ENCODE measurements at regions not wholly inside any gene's neighbourhood (a gene's known extent, or its start where the extent isn't known, plus 50 kb on each side); places are given as distances from the start of the nearest gene placed in this dataset.
A peak's percentile ranks its signal among the peaks of the same experiment; 100 is the strongest.
"Not testable (repeated sequence)": the region's sequence is repeated elsewhere in the genome, so short reads cannot be mapped to it uniquely, and the experiment has no call there.

- peak; percentile 9 for DNase-seq
Measured at GRCh38 chr9:38342532-38342931, 50.0 kb upstream of the ALDH1B1 start.

GRCh38 chr9:38342096-38342495 is 50.4 kb upstream of the ALDH1B1 start:
- peak; percentile 22 for DNase-seq

- peak; percentile 8 for DNase-seq
Measured at GRCh38 chr9:38339496-38339895, 53.0 kb upstream of the ALDH1B1 start.

GRCh38 chr9:38339087-38339486 is 53.4 kb upstream of the ALDH1B1 start:
- peak; percentile 30 for DNase-seq

- peak; percentile 27 for DNase-seq
Measured at GRCh38 chr9:38338342-38339018, 54.0 kb upstream of the ALDH1B1 start.

- peak; percentile 28 for DNase-seq
Measured at GRCh38 chr9:38337706-38338264, 54.7 kb upstream of the ALDH1B1 start.

GRCh38 chr9:38337181-38337580 is 55.3 kb upstream of the ALDH1B1 start:
- no peak for DNase-seq

GRCh38 chr9:38336341-38336740 is 56.2 kb upstream of the ALDH1B1 start:
- DNase-seq: peak; percentile 17

GRCh38 chr9:38335686-38336085 is 56.8 kb upstream of the ALDH1B1 start:
- peak; percentile 34 for DNase-seq

- DNase-seq: no peak
Measured at GRCh38 chr9:38334234-38334633, 58.3 kb upstream of the ALDH1B1 start.

GRCh38 chr9:38333047-38333446 is 59.5 kb upstream of the ALDH1B1 start:
- DNase-seq: peak; percentile 44

GRCh38 chr9:38332625-38333024 is 59.9 kb upstream of the ALDH1B1 start:
- DNase-seq: peak; percentile 8

GRCh38 chr9:38331141-38331540 is 61.4 kb upstream of the ALDH1B1 start:
- DNase-seq: peak; percentile 25

- DNase-seq: peak; percentile 41
Measured at GRCh38 chr9:38329968-38330367, 62.5 kb upstream of the ALDH1B1 start.

- no peak for DNase-seq
Measured at GRCh38 chr9:38328765-38329164, 63.7 kb upstream of the ALDH1B1 start.

GRCh38 chr9:38326122-38326521 is 66.4 kb upstream of the ALDH1B1 start:
- DNase-seq: no peak

- not testable (repeated sequence) for DNase-seq
Measured at GRCh38 chr9:38324213-38324612, 68.3 kb upstream of the ALDH1B1 start.

- DNase-seq: no peak
Measured at GRCh38 chr9:38322937-38323336, 69.6 kb upstream of the ALDH1B1 start.

- DNase-seq: no peak
Measured at GRCh38 chr9:38319496-38320173, 72.9 kb upstream of the ALDH1B1 start.

- DNase-seq: no peak
Measured at GRCh38 chr9:38318759-38319495, 73.6 kb upstream of the ALDH1B1 start.

- no peak for DNase-seq
Measured at GRCh38 chr9:38316166-38316780, 76.2 kb upstream of the ALDH1B1 start.

- no peak for DNase-seq
Measured at GRCh38 chr9:38315085-38315595, 77.4 kb upstream of the ALDH1B1 start.

- no peak for DNase-seq
Measured at GRCh38 chr9:38313421-38313820, 79.1 kb upstream of the ALDH1B1 start.
